SK-N-MC (cell line): ENCODE measurements at regions not wholly inside any gene's neighbourhood (a gene's known extent, or its start where the extent isn't known, plus 50 kb on each side); places are given as distances from the start of the nearest gene placed in this dataset.

ENCODE experiments used
- DNase-seq: peaks from one replicate; pipeline ENCODE4 v3.0.0-alpha.2; 2011; ENCODE audit warnings: low read depth, low spot score
- H3K27ac ChIP-seq: fragments of 200-600 bp; sonication (generic); 2 replicates; pipeline ENCODE4 v1.5.1; 2016; ENCODE audit warnings: mixed run types
- H3K36me3 ChIP-seq: fragments of 200-600 bp; sonication (generic); 2 replicates; pipeline ENCODE4 v1.6.1; 2017; ENCODE audit warnings: antibody characterized with exemption, low read length, mixed read lengths; ENCODE audit not compliant: insufficient read depth
- H3K4me3 ChIP-seq: fragments of 200-600 bp; sonication (generic); 2 replicates; pipeline ENCODE4 v1.5.1; 2016
- H3K9ac ChIP-seq: fragments of 200-600 bp; sonication (generic); 2 replicates; pipeline ENCODE4 v1.8.0; 2017; ENCODE audit warnings: mixed run types, mixed read lengths; ENCODE audit not compliant: insufficient read length
- H3K9me3 ChIP-seq: fragments of 200-600 bp; sonication (generic); 2 replicates; pipeline ENCODE4 v1.6.1; 2017; ENCODE audit warnings: low read depth, mild to moderate bottlenecking, antibody characterized with exemption, low read length, moderate library complexity, mixed read lengths
- EZH2 ChIP-seq: fragments of 200-600 bp; sonication (generic); IDR thresholded peaks from one replicate; pipeline ENCODE4 v1.6.1; 2017; ENCODE audit warnings: antibody characterized with exemption
- FOXP2 ChIP-seq: optimal IDR thresholded peaks from 2 replicates; pipeline ENCODE3; 2011; ENCODE audit warnings: mild to moderate bottlenecking, moderate library complexity; ENCODE audit not compliant: insufficient read depth; ENCODE audit errors: extremely low read length, control extremely low read depth
- POLR2AphosphoS5 ChIP-seq: IDR thresholded peaks from 2 replicates; pipeline ENCODE4 v1.6.1; 2012; ENCODE audit warnings: mild to moderate bottlenecking, low read depth, low read length, borderline replicate concordance

DNA sequence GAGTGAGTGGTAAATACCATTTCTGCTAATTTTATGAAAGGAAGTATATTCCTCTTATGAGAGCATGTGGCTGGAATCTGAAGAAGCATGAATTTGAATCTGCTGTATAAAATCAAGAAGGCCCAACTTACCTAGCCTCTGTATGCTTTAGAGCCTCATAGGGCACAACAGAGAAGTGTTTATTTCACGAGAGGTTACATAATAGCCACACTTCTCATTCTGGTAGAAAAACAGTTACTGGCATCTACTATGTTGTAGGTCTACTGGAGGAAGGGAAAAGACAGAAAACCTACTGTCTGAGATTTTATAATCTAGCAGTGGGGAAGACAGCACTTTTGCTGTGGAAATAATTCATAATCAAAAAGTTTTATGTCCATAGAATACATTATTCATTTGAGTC, 172.6 kb upstream of the ZNF608 start:
- no peak for TF ChIP-seq FOXP2
- Histone ChIP-seq H3K36me3 (no peaks in the 10 kb centered on the region), H3K9me3 (no peaks in the 10 kb centered on the region), H3K4me3 (no peak overlapping the region), H3K9ac (no peak overlapping the region), H3K27ac (no peak overlapping the region)
- no peak for DNase-seq

DNA sequence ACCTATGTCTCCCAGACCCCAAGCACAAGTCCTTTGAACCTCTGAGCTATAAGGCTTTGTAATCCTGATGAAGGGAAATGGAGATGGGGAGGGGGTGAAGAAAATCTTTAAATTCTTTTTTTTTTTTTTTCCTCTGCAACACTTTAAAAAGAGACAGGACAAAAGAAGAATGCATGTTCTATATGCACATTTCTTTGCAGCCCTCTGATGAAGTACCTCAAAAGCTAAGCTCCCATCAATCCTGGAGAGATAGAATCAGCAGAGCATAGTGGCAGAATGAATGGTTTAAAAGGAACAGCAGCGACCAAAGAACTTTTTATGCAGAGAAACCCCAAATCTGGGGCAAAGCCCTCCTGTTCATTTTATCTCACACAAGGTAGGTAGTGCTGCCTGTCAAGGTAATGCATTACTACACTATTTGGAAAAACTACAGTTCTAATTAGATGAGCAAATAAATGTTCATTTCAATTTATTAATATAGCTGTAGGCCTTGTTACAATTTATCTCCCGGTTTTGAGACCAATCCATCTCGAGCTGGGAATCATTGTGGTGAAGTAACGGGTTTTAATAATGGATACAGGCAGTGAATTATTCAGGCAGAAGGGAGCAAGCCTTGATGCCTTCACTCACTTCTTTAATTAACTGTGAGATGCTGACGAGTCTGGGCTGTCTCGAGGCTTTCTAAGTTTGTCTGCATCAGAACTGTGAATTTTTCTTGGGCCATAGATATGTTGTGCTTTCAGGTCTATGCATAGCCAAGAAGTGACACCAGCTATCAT, 173.5 kb upstream of the ZNF608 start:
- H3K27ac ChIP-seq, result no peak overlapping the region
- no peak for TF ChIP-seq POLR2AphosphoS5
- TF ChIP-seq EZH2, result no peak
- TF ChIP-seq FOXP2, result no peak
- no peak for DNase-seq
- no peak overlapping the region for H3K4me3 ChIP-seq
- no peak overlapping the region for H3K9ac ChIP-seq
- no peaks in the 10 kb centered on the region for H3K9me3 ChIP-seq
- no peaks in the 10 kb centered on the region for H3K36me3 ChIP-seq

DNA sequence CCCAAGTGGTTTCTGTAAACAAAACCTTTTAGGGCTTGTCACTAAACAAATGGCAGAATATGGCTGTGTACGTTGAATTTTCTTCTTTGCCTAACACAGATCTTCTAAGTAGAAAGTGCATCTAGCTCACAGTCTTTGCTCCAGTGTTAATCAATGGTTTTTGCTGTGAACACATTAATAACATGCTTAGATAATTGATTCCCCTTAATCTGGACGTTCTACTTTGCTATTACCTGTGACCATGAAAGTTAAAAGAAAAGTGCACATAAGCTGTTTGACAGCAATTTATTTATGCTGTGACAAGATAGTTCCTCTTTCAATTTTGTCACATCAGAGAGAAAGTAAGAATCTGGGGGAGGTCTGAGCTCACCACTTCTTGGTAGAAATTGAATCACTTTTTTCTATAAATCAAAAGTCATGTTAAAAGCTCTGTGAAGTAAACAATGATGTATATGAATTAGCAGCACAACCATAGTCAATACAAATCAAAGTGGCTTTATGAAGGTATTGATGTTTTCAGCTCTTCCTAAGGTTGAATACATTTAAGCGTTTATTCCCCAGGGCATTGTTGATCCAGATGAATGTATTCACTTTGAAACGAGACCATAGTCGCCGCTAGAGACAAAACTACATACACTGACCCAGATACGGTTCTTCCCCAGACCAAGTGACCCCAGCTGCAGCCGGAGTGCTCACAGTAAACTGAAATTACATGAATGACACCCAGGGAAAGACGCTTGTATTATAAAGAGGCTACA, 174.6 kb upstream of the ZNF608 start:
- Histone ChIP-seq H3K9me3 (no peaks in the 10 kb centered on the region), H3K4me3 (no peak overlapping the region), H3K27ac (no peak overlapping the region), H3K36me3 (no peaks in the 10 kb centered on the region), H3K9ac (no peak overlapping the region)
- no peak for DNase-seq
- TF ChIP-seq FOXP2 (no peak), POLR2AphosphoS5 (no peak), EZH2 (no peak)

DNA sequence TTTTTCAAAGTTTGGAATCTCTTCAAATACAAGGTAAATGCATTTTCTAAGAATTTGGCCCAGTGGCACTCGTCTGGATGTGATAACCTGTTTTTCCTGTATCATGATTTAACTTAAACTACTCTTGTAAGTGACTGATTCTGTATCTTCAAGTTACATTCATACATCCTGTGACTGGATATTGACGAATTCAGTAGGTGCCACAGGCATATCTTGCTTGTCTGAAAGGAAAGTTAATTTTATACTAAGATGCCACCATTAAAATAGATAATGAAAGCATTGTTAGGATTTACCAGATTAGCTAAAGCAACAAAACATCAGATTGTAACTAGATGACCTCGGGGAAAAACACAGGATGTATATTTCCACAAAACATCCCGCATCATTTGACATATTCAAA, 175.3 kb upstream of the ZNF608 start:
- TF ChIP-seq FOXP2 (no peak), EZH2 (no peak), POLR2AphosphoS5 (no peak)
- Histone ChIP-seq H3K9me3 (no peaks in the 10 kb centered on the region), H3K4me3 (no peak overlapping the region), H3K36me3 (no peaks in the 10 kb centered on the region), H3K9ac (no peak overlapping the region), H3K27ac (no peak overlapping the region)
- DNase-seq, result no peak

DNA sequence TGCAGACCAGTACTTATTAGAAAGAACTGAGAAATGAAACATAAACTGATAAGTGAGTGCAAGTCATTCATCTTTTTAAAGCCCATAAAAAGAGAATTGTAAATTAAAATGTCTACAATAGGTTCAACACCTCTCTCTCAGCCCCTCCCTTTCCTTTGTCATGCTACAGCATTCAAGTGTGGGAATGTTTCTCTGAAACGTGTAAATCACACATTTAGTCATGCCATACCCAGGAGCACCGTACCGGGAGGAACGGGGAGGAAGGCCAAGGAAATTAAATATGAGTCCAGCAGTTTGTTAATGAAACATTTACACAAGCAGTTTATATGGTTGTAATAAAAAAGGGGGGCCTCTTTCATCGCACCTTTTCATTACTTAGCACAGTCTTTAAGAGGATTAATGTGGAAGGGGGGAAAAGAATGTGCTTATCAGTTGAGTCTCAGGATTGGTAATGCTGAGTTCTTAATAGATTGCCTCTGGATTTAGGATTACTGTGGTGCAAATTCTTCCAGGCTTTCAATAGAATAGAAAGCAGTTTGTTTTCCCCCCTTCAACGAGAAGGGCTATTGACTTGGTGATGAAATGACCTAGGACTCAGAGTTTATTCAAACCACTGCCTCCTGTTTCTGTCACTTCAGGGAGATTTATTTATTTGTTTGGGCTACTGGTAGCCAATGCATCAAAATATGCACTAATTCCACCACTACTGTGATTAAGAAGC, 176.0 kb upstream of the ZNF608 start:
- no peak overlapping the region for H3K9ac ChIP-seq
- TF ChIP-seq EZH2 (no peak), POLR2AphosphoS5 (no peak), FOXP2 (no peak)
- DNase-seq, result no peak
- H3K4me3 ChIP-seq, result no peak overlapping the region
- no peak overlapping the region for H3K27ac ChIP-seq
- H3K36me3 ChIP-seq, result no peaks in the 10 kb centered on the region
- no peaks in the 10 kb centered on the region for H3K9me3 ChIP-seq

DNA sequence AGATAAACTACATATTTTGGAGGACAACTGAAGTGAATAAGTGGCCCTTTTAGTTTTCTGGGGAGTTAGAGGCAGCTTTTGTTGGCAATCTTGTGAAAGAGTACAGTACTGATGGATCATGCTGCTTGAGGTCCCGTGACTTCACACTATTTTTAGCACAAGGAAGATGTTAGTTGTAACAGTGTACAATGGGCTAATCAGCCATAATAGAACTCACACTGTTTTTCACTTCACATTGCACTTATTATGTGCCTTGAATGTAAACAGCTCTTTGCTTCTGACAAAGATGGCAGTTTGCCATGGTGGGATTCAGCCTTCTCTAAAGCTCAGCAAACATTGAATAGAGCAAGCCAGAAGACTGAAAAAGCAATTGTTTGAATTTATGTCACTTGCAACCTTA, 176.7 kb upstream of the ZNF608 start:
- no peak for DNase-seq
- Histone ChIP-seq H3K9me3 (no peaks in the 10 kb centered on the region), H3K9ac (no peak overlapping the region), H3K36me3 (no peaks in the 10 kb centered on the region), H3K27ac (no peak overlapping the region), H3K4me3 (no peak overlapping the region)
- TF ChIP-seq POLR2AphosphoS5 (no peak), EZH2 (no peak), FOXP2 (no peak)

DNA sequence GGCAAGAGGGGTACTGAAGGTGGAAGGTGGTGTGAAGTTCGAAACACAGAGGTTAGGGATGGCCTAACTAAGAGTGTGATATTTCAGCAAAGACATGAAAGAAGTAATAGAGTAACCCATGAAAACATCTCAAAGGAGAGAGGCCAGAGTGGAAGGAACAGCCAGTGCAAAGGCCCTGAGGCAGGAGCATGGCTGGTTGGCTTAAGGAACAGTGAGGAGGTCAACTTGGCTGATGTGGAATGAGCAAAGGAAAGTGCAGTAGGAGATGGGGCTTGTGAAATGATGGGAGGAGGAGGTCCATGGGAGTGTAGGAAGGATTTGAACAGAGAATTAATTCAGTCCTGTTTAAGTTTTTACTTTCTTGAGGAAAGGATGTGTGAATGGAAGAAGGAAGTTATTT, 178.3 kb upstream of the ZNF608 start:
- Histone ChIP-seq H3K27ac (no peak overlapping the region), H3K4me3 (no peak overlapping the region), H3K9ac (no peak overlapping the region), H3K9me3 (no peaks in the 10 kb centered on the region), H3K36me3 (no peaks in the 10 kb centered on the region)
- no peak for TF ChIP-seq EZH2
- no peak for TF ChIP-seq FOXP2
- TF ChIP-seq POLR2AphosphoS5, result no peak
- no peak for DNase-seq

DNA sequence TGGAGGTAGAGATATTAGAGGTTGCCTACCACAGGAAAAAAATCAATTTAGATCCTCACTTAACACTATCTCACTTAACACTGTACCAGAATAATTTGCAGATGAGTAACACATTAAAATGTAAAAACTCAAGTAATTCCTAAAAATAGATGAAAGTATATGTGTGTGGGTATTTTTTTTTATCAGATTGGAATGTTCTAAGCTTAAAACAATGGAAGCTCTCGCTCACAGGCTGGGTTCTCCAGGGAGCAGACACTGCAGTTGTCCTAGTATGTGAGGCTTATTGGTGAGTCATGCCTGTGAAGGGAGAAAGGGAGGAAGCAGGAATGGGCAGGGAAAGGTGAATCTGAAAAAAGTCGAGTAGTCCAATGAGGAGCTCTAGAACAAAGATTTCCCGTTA, 181.3 kb upstream of the ZNF608 start:
- no peaks in the 10 kb centered on the region for H3K9me3 ChIP-seq
- no peak overlapping the region for H3K9ac ChIP-seq
- DNase-seq, result no peak
- no peak for TF ChIP-seq POLR2AphosphoS5
- no peak overlapping the region for H3K27ac ChIP-seq
- H3K36me3 ChIP-seq, result no peaks in the 10 kb centered on the region
- H3K4me3 ChIP-seq, result no peak overlapping the region

DNA sequence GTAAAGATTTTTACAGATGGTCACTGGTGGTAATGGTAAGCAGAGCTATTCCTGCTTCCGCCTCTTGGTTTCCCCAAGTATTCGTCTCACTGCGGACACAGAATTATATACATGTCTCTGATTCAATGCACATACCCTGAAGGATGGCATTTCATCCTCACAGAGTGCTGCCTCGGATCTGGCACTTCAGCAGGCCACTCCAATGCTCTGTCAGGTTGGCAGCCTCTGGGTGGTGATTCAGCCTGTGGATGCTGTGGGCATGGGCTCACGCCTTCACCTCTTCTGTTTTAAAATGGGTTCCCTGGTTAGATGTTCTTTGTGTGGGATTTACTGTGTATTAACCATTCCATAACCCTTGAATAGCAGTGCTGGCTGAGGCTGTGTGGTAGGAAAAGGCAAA, 182.6 kb upstream of the ZNF608 start:
- TF ChIP-seq POLR2AphosphoS5 (no peak), FOXP2 (no peak), EZH2 (no peak)
- Histone ChIP-seq H3K9ac (no peak overlapping the region), H3K9me3 (no peaks in the 10 kb centered on the region), H3K27ac (no peak overlapping the region), H3K4me3 (no peak overlapping the region), H3K36me3 (no peaks in the 10 kb centered on the region)
- no peak for DNase-seq
